PC-9 (cell line): ENCODE measurements at regions not wholly inside any gene's neighbourhood (a gene's known extent, or its start where the extent isn't known, plus 50 kb on each side); places are given as distances from the start of the nearest gene placed in this dataset.

Experiments used
- EZH2 ChIP-seq: fragments of 200-600 bp; sonication (generic); IDR thresholded peaks from 2 replicates; pipeline ENCODE4 v1.8.0; 2017; ENCODE audit warnings: antibody characterized with exemption, low read depth
- TF ChIP-seq, protein P1 (sequence below): fragments of 200-600 bp; sonication (generic); conservative IDR thresholded peaks from 2 replicates; pipeline ENCODE4 v1.6.1; 2017; ENCODE audit warnings: mixed run types, antibody characterized with exemption, mild to moderate bottlenecking, moderate library complexity

DNA sequence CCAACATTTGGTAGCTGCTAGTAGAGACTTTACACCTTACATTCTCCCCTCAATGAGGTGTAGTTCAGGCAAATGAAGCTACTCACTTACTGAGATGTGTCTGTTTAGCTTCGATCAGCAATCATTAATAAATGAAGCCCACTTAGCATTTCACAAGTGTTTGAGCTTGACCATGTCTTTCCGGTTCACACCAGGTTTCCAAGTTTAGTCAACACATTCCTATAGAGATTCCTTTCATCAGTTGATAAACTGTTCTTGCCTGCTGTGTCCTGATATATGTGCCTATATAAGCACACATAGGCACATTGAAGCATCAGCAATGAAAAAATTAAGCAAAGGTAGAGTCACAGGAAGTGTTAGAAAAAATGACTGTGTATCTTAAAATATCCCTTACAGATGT, 150.0 kb downstream of the BTBD3 start:
- TF ChIP-seq, protein P1, sequence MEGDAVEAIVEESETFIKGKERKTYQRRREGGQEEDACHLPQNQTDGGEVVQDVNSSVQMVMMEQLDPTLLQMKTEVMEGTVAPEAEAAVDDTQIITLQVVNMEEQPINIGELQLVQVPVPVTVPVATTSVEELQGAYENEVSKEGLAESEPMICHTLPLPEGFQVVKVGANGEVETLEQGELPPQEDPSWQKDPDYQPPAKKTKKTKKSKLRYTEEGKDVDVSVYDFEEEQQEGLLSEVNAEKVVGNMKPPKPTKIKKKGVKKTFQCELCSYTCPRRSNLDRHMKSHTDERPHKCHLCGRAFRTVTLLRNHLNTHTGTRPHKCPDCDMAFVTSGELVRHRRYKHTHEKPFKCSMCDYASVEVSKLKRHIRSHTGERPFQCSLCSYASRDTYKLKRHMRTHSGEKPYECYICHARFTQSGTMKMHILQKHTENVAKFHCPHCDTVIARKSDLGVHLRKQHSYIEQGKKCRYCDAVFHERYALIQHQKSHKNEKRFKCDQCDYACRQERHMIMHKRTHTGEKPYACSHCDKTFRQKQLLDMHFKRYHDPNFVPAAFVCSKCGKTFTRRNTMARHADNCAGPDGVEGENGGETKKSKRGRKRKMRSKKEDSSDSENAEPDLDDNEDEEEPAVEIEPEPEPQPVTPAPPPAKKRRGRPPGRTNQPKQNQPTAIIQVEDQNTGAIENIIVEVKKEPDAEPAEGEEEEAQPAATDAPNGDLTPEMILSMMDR: no peak
- no peak for TF ChIP-seq EZH2
